ENCODE measurements at regions not wholly inside any gene's neighbourhood (a gene's known extent, or its start where the extent isn't known, plus 50 kb on each side); places are given as distances from the start of the nearest gene placed in this dataset.

GRCh38 chr1:188423073-188423472 lies 1594.3 kb downstream of the PLA2G4A start:
- in situ Hi-C loops (cut with HindIII; ENCODE audit: low sequenced_read_pairs): no loop called here
- H3K4me3 ChIP-seq (ENCODE audit: low read depth, low read length): no peak overlapping the region
- DNase-seq (ENCODE audit: low read depth, low spot score): no peak
- no peak for TF ChIP-seq CTCF (IDR thresholded peaks at IDR 0.05; ENCODE audit: low read depth, low read length)

- DNase-seq (ENCODE audit: low read depth, low spot score): no peak
- no peak overlapping the region for H3K4me3 ChIP-seq (ENCODE audit: low read depth, low read length)
- in situ Hi-C loops (cut with HindIII; ENCODE audit: low sequenced_read_pairs): no loop called here
- TF ChIP-seq CTCF (IDR thresholded peaks at IDR 0.05; ENCODE audit: low read depth, low read length): no peak
These were observed 1595.4 kb downstream of the PLA2G4A start for GRCh38 chr1:188424176-188424575.

- no peak for TF ChIP-seq CTCF (IDR thresholded peaks at IDR 0.05; ENCODE audit: low read depth, low read length)
- H3K4me3 ChIP-seq (ENCODE audit: low read depth, low read length): no peak overlapping the region
- peak; percentile 76 for DNase-seq (ENCODE audit: low read depth, low spot score)
- in situ Hi-C loops (cut with HindIII; ENCODE audit: low sequenced_read_pairs): no loop called here
These were observed 1596.9 kb downstream of the PLA2G4A start for GRCh38 chr1:188425687-188426086.

- no peak overlapping the region for H3K4me3 ChIP-seq (ENCODE audit: low read depth, low read length)
- no peak for TF ChIP-seq CTCF (IDR thresholded peaks at IDR 0.05; ENCODE audit: low read depth, low read length)
- DNase-seq (ENCODE audit: low read depth, low spot score): peak; percentile 9
- in situ Hi-C loops (cut with HindIII; ENCODE audit: low sequenced_read_pairs): no loop called here
These were observed 1597.8 kb downstream of the PLA2G4A start for GRCh38 chr1:188426561-188426960.

DNA sequence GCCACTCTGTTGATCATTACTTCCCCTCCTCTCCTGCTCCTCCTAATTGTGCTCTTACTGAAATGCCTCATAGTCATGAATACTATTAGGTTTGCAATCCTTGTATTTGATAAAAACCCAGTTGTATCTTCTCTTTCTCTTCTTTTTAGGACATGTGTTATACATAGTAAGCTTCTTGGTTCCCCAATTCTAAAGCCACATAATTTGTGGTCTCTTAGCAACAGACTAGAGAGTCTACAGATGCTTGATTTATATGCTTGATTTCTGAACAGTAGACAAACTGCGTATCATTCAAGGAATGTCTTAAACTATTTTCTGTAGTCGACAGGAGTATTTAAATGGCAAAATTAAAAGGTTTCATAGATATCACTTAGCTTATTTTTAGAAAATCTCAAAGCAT lies 1598.9 kb downstream of the PLA2G4A start:
- DNase-seq (ENCODE audit: low read depth, low spot score): no peak
- in situ Hi-C loops (cut with HindIII; ENCODE audit: low sequenced_read_pairs): no loop called here
- H3K4me3 ChIP-seq (ENCODE audit: low read depth, low read length): no peak overlapping the region
- TF ChIP-seq CTCF (IDR thresholded peaks at IDR 0.05; ENCODE audit: low read depth, low read length): no peak

DNA sequence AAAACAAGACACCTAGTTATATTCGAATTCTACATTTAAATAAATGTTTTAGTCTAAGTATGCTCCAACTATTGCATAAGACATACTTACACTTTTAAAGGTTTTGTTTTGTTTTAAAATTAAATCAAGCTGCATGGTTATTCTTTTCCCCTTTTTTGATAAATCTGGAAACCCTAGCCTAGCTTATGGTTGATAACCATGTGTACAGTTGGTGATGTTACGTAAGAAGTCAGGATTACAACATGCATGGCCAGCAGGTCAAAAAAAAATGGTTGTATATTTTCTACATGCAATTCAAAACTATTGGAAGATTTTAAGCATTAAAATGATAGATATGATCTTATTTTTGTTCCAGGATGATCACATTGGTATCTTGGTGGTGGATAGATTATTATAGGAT lies 1600.6 kb downstream of the PLA2G4A start:
- no peak overlapping the region for H3K4me3 ChIP-seq (ENCODE audit: low read depth, low read length)
- in situ Hi-C loops (cut with HindIII; ENCODE audit: low sequenced_read_pairs): no loop called here
- TF ChIP-seq CTCF (IDR thresholded peaks at IDR 0.05; ENCODE audit: low read depth, low read length): no peak
- DNase-seq (ENCODE audit: low read depth, low spot score): no peak

DNA sequence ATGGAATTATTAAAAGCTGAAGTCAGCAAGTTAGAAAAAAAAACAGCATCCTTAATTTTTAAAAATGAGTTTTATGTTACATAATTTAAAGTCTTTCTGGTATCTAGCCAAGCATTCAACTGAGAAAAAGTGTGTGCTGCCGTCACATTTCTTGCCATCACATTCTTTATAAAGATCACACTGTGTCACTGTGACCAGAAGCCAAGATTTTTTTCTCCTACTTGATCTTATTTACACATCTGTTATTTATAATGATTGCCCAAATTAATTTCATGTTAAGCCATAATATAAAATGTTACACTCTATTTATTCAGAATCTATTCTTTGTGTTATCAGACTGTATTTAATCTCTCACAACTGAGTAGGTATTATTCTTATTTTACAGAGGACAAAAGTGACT lies 1603.7 kb downstream of the PLA2G4A start:
- in situ Hi-C loops (cut with HindIII; ENCODE audit: low sequenced_read_pairs): no loop called here
- TF ChIP-seq CTCF (IDR thresholded peaks at IDR 0.05; ENCODE audit: low read depth, low read length): no peak

More for the DNA sequence above, 1603.7 kb downstream of the PLA2G4A start:
- no peak overlapping the region for H3K4me3 ChIP-seq (ENCODE audit: low read depth, low read length)
- no peak for DNase-seq (ENCODE audit: low read depth, low spot score)

Measured in astrocyte of the spinal cord (primary cell).